ENCODE measurements at regions not wholly inside any gene's neighbourhood (a gene's known extent, or its start where the extent isn't known, plus 50 kb on each side); places are given as distances from the start of the nearest gene placed in this dataset.

GRCh38 chr13:73273745-73274144 lies 214.9 kb downstream of the KLF5 start:
- H3K9me3 ChIP-seq (ENCODE audit: control insufficient read depth, insufficient read depth, low read length): no peaks in the 10 kb centered on the region
- no peaks in the 10 kb centered on the region for H3K27me3 ChIP-seq (ENCODE audit: control insufficient read depth, insufficient read depth, low read length)
- H3K79me1 ChIP-seq (ENCODE audit: low read depth in 1 of 2, low read length in 2 of 2): no peaks in the 10 kb centered on the region
- no peak overlapping the region for H3K4me3 ChIP-seq (ENCODE audit: insufficient read depth, low read depth, low read length)
- H3K27ac ChIP-seq (ENCODE audit: insufficient read depth, low read length): no peak overlapping the region
- in situ Hi-C loops (cut with MboI; ENCODE audit: low sequenced_read_pairs) (no loop called here), dilution Hi-C loops (cut with HindIII; ENCODE audit: low sequenced_read_pairs, unreplicated experiment) (no loop called here), intact Hi-C loops (cut with micrococcal nuclease) (loop anchor here (10.0 kb wide), 1 partner anchor 139 kb away; no protein-coding TSS in a partner anchor)
- H4K20me1 ChIP-seq (ENCODE audit: insufficient read depth, low read length): no peaks in the 10 kb centered on the region
- H4K8ac ChIP-seq (ENCODE audit: low read depth in 2 of 2, low read length in 2 of 2): peak overlapping the region in 1 of 2 experiments; percentile 80; a peak in 1 of 4 replicates
- no peak overlapping the region for H3K4ac ChIP-seq (ENCODE audit: low read depth, low read length)
- H2BK15ac ChIP-seq (ENCODE audit: low read depth, low read length): no peak overlapping the region
- no TSS peak for BruUV-seq (replicated peaks)
- DNase-seq: peak; percentile 89
- ChIA-PET CTCF (interaction anchor here (0.6 to 0.7 kb wide), 2 partner anchors 434 to 1512 kb away, joined by 3 read pairs; no protein-coding TSS in a partner anchor), POLR2A (ENCODE audit: unreplicated experiment) (interaction anchor here (0.6 kb wide), 1 partner anchor 357 kb away, joined by 5 read pairs; no protein-coding TSS in a partner anchor)
- TF ChIP-seq BHLHE40 (IDR thresholded peaks at IDR 0.05; ENCODE audit: low read depth, low read length) (no peak; the same call in 1 of the 2 replicates), FOS (IDR thresholded peaks at IDR 0.05; ENCODE audit: low read depth, low read length) (peak; percentile 45; the same call in 1 of the 2 replicates), MAFK (IDR thresholded peaks at IDR 0.05; ENCODE audit: low read depth, low read length) (no peak), USF2 (IDR thresholded peaks at IDR 0.05; ENCODE audit: low read depth, low read length) (peak; percentile 57; the same call in 1 of the 2 replicates)
- H2AK9ac ChIP-seq (replicated peaks; ENCODE audit: low read depth, low read length, poor library complexity): no peak overlapping the region
- H3K9me1 ChIP-seq (ENCODE audit: insufficient read depth, low read length): peaks cover 2% of the 10 kb centered on the region; the same call in 1 of the 2 replicates
- no peak overlapping the region for H2BK120ac ChIP-seq (ENCODE audit: low read depth, low read length)
- no peak overlapping the region for H3K14ac ChIP-seq (replicated peaks; ENCODE audit: low read depth, low read length)
- H3K23ac ChIP-seq (ENCODE audit: low read depth, low read length): no peak overlapping the region
- H4K91ac ChIP-seq (ENCODE audit: insufficient read depth, low read depth, low read length): no peak overlapping the region
- no peak overlapping the region for H4K5ac ChIP-seq (ENCODE audit: low read depth, low read length)
- peak overlapping the region; percentile 99 for H2BK5ac ChIP-seq (ENCODE audit: low read depth, low read length, poor library complexity, severe bottlenecking)
- H2AK5ac ChIP-seq (ENCODE audit: low read depth, low read length): no peak overlapping the region
- H3K9ac ChIP-seq (ENCODE audit: low read depth, low read length): no peak overlapping the region
- H3K36me3 ChIP-seq (ENCODE audit: control insufficient read depth, insufficient read depth, low read length): no peaks in the 10 kb centered on the region
- peaks cover 13% of the 10 kb centered on the region; the same call in 1 of the 2 replicates for H3K4me1 ChIP-seq (ENCODE audit: control insufficient read depth, insufficient read depth, low read length)
- H2BK20ac ChIP-seq (ENCODE audit: low read depth, low read length): no peak overlapping the region
- H3K4me2 ChIP-seq (ENCODE audit: low read depth, low read length): no peak overlapping the region
- no peak overlapping the region for H2AFZ ChIP-seq (replicated peaks; ENCODE audit: low read length, poor library complexity)
- no peak overlapping the region for H3K56ac ChIP-seq (ENCODE audit: extremely low read depth, insufficient read depth, low read length)
- H3K18ac ChIP-seq (ENCODE audit: low read depth, low read length): no peak overlapping the region
- WGBS, 2 experiments (ENCODE audit: extremely low coverage in 2 of 2, insufficient read length in 1 of 2): no CpG with 5 or more reads among the region's 5 CpGs
- ATAC-seq (ENCODE audit: low read depth): peak; percentile 94
